WTC11 (cell line): ENCODE measurements at regions not wholly inside any gene's neighbourhood (a gene's known extent, or its start where the extent isn't known, plus 50 kb on each side); places are given as distances from the start of the nearest gene placed in this dataset.

Experiments used
- ATAC-seq: fragments of 200-7000 bp; cut with Tn5 transposase; 2 replicates; pipeline ENCODE4 v1.10.0; 2021; ENCODE audit warnings: mild to moderate bottlenecking, moderate library complexity
- CTCF ChIA-PET: fragments of 300-600 bp; sonication (Branson Sonifier 250); formaldehyde crosslinking; loops from one replicate; lab custom pipeline; 2021; ENCODE audit warnings: antibody characterized with exemption; lab: Charles Lee
- POLR2A ChIA-PET: fragments of 350-600 bp; sonication (Branson Sonifier 250); formaldehyde crosslinking; loops from one replicate; lab custom pipeline; 2021; ENCODE audit warnings: antibody characterized with exemption; lab: Charles Lee
- DNase-seq: peaks from one replicate; pipeline ENCODE4 v3.0.0; 2021; ENCODE audit warnings: low spot score
- H3K27ac Mint-ChIP-seq: 2 replicates; pipeline ENCODE4 v1.8.0; 2021; ENCODE audit warnings: mixed read lengths
- H3K27me3 Mint-ChIP-seq: 2 replicates; pipeline ENCODE4 v1.8.0; 2021; ENCODE audit warnings: low read depth, mild to moderate bottlenecking, moderate library complexity, mixed read lengths
- H3K36me3 Mint-ChIP-seq: 2 replicates; pipeline ENCODE4 v1.8.0; 2021; ENCODE audit warnings: mixed read lengths
- H3K4me1 Mint-ChIP-seq: 2 replicates; pipeline ENCODE4 v1.8.0; 2022; ENCODE audit warnings: mixed read lengths
- H3K4me3 Mint-ChIP-seq: 2 replicates; pipeline ENCODE4 v1.8.0; 2021; ENCODE audit warnings: mild to moderate bottlenecking, moderate library complexity, mixed read lengths
- H3K9me3 Mint-ChIP-seq: 2 replicates; pipeline ENCODE4 v1.8.0; 2021; ENCODE audit warnings: mixed read lengths
- CREM ChIP-seq: sonication (generic); formaldehyde crosslinking; IDR thresholded peaks from 2 replicates; pipeline ENCODE4 v1.8.1; 2022; ENCODE audit warnings: mild to moderate bottlenecking, missing genetic modification reagents, moderate library complexity
- E2F5 ChIP-seq: sonication (generic); formaldehyde crosslinking; IDR thresholded peaks from 2 replicates; pipeline ENCODE4 v1.8.1; 2022; ENCODE audit warnings: mild to moderate bottlenecking, moderate library complexity, missing genetic modification reagents
- ESRRA ChIP-seq: sonication (generic); formaldehyde crosslinking; IDR thresholded peaks from 2 replicates; pipeline ENCODE4 v1.8.1; 2022; ENCODE audit warnings: mild to moderate bottlenecking, missing genetic modification reagents, borderline replicate concordance
- FOXJ3 ChIP-seq: sonication (generic); formaldehyde crosslinking; IDR thresholded peaks from 2 replicates; pipeline ENCODE4 v1.9.0; 2021; ENCODE audit warnings: missing genetic modification reagents, mild to moderate bottlenecking, borderline replicate concordance
- HMGA2 ChIP-seq: fragments of 250-450 bp; sonication (Bioruptor Pico); IDR thresholded peaks from 2 replicates; pipeline ENCODE4 v1.4.0; 2021; ENCODE audit warnings: mild to moderate bottlenecking, moderate library complexity
- HMGXB4 ChIP-seq: sonication (generic); formaldehyde crosslinking; IDR thresholded peaks from 2 replicates; pipeline ENCODE4 v1.8.1; 2023; ENCODE audit warnings: mild to moderate bottlenecking, moderate library complexity, missing genetic modification reagents
- JUN ChIP-seq: sonication (generic); formaldehyde crosslinking; IDR thresholded peaks from 2 replicates; pipeline ENCODE4 v1.8.0; 2023; ENCODE audit warnings: mild to moderate bottlenecking, missing genetic modification reagents
- KAT7 ChIP-seq: sonication (generic); formaldehyde crosslinking; IDR thresholded peaks from 2 replicates; pipeline ENCODE4 v1.8.1; 2023; ENCODE audit warnings: missing genetic modification reagents, mild to moderate bottlenecking, borderline replicate concordance
- MXD4 ChIP-seq: fragments of 250-450 bp; sonication (Bioruptor Pico); IDR thresholded peaks from 2 replicates; pipeline ENCODE4 v1.8.0; 2021; ENCODE audit warnings: mild to moderate bottlenecking, moderate library complexity, borderline replicate concordance
- PRRX2 ChIP-seq: fragments of 250-450 bp; sonication (Bioruptor Pico); IDR thresholded peaks from 2 replicates; pipeline ENCODE4 v1.8.0; 2021; ENCODE audit warnings: mild to moderate bottlenecking
- RELA ChIP-seq: sonication (generic); formaldehyde crosslinking; IDR thresholded peaks from 2 replicates; pipeline ENCODE4 v1.8.1; 2022; ENCODE audit warnings: missing genetic modification reagents, mild to moderate bottlenecking, borderline replicate concordance
- RORB ChIP-seq: fragments of 250-450 bp; sonication (Bioruptor Pico); IDR thresholded peaks from 2 replicates; pipeline ENCODE4 v1.9.0; 2021; ENCODE audit warnings: mild to moderate bottlenecking
- SMAD3 ChIP-seq: sonication (generic); formaldehyde crosslinking; IDR thresholded peaks from 2 replicates; pipeline ENCODE4 v1.8.0; 2022; ENCODE audit warnings: missing genetic modification reagents, mild to moderate bottlenecking, borderline replicate concordance
- SMAD4 ChIP-seq: sonication (generic); formaldehyde crosslinking; IDR thresholded peaks from 2 replicates; pipeline ENCODE4 v1.8.0; 2022; ENCODE audit warnings: mild to moderate bottlenecking, missing genetic modification reagents
- SOX15 ChIP-seq: fragments of 250-450 bp; sonication (Bioruptor Pico); IDR thresholded peaks from 2 replicates; pipeline ENCODE4 v1.9.0; 2021; ENCODE audit warnings: mild to moderate bottlenecking
- SP1 ChIP-seq: sonication (generic); formaldehyde crosslinking; conservative IDR thresholded peaks from 2 replicates; pipeline ENCODE4 v1.8.1; 2022; ENCODE audit warnings: missing genetic modification reagents
- STAT6 ChIP-seq: sonication (generic); formaldehyde crosslinking; conservative IDR thresholded peaks from 2 replicates; pipeline ENCODE4 v1.8.1; 2023; ENCODE audit warnings: mild to moderate bottlenecking, low read depth, missing genetic modification reagents, moderate library complexity
- TEAD1 ChIP-seq: sonication (generic); formaldehyde crosslinking; IDR thresholded peaks from 2 replicates; pipeline ENCODE4 v1.8.0; 2022; ENCODE audit warnings: mild to moderate bottlenecking, missing genetic modification reagents
- ZNF219 ChIP-seq: sonication (generic); formaldehyde crosslinking; IDR thresholded peaks from 2 replicates; pipeline ENCODE4 v1.8.0; 2023; ENCODE audit warnings: missing genetic modification reagents, mild to moderate bottlenecking, borderline replicate concordance
- TF ChIP-seq, protein P1 (sequence below): sonication (generic); formaldehyde crosslinking; IDR thresholded peaks from 2 replicates; pipeline ENCODE4 v1.8.1; 2022; ENCODE audit warnings: low read depth, missing genetic modification reagents, borderline replicate concordance
- TF ChIP-seq, protein P2 (sequence below): sonication (generic); formaldehyde crosslinking; IDR thresholded peaks from 2 replicates; pipeline ENCODE4 v1.8.0; 2023; ENCODE audit warnings: missing genetic modification reagents
- TF ChIP-seq, protein P3 (sequence below): fragments of 200-600 bp; IDR thresholded peaks from 2 replicates; pipeline ENCODE4 v1.8.0; 2022; ENCODE audit warnings: antibody characterized with exemption
- TF ChIP-seq, protein P4 (sequence below): sonication (generic); formaldehyde crosslinking; IDR thresholded peaks from 2 replicates; pipeline ENCODE4 v1.8.1; 2022; ENCODE audit warnings: mild to moderate bottlenecking, missing genetic modification reagents, moderate library complexity, borderline replicate concordance
- TF ChIP-seq, protein P5 (sequence below): sonication (generic); formaldehyde crosslinking; IDR thresholded peaks from 2 replicates; pipeline ENCODE4 v1.8.0; 2022; ENCODE audit warnings: mild to moderate bottlenecking, missing genetic modification reagents
- TF ChIP-seq, protein P6 (sequence below): sonication (generic); formaldehyde crosslinking; IDR thresholded peaks from 2 replicates; pipeline ENCODE4 v1.8.0; 2022; ENCODE audit warnings: mild to moderate bottlenecking, missing genetic modification reagents

GRCh38 chr1:212205006-212205405, 80.2 kb upstream of the PPP2R5A start:
- DNase-seq (no peak), ATAC-seq (no peak)
- Mint-ChIP-seq H3K4me1 (peaks cover 14% of the 10 kb centered on the region), H3K4me3 (no peak overlapping the region), H3K27me3 (no peaks in the 10 kb centered on the region), H3K27ac (no peak overlapping the region), H3K36me3 (no peaks in the 10 kb centered on the region), H3K9me3 (peaks cover 4% of the 10 kb centered on the region; the same call in 1 of the 2 replicates)
- POLR2A ChIA-PET: no interaction called here
- TF ChIP-seq SMAD4: no peak
- no peak for TF ChIP-seq E2F5
- TF ChIP-seq STAT6 (CRISPR knock-in tag): no peak
- no peak for TF ChIP-seq HMGA2
- no peak for TF ChIP-seq ZNF219 (CRISPR knock-in tag)
- no peak for TF ChIP-seq MXD4
- TF ChIP-seq, protein P1, sequence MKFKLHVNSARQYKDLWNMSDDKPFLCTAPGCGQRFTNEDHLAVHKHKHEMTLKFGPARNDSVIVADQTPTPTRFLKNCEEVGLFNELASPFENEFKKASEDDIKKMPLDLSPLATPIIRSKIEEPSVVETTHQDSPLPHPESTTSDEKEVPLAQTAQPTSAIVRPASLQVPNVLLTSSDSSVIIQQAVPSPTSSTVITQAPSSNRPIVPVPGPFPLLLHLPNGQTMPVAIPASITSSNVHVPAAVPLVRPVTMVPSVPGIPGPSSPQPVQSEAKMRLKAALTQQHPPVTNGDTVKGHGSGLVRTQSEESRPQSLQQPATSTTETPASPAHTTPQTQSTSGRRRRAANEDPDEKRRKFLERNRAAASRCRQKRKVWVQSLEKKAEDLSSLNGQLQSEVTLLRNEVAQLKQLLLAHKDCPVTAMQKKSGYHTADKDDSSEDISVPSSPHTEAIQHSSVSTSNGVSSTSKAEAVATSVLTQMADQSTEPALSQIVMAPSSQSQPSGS (CRISPR knock-in tag): no peak
- no peak for TF ChIP-seq SOX15
- TF ChIP-seq RELA (CRISPR knock-in tag): no peak
- no peak for TF ChIP-seq RORB (CRISPR knock-in tag)
- TF ChIP-seq HMGXB4 (CRISPR knock-in tag): no peak
- TF ChIP-seq SP1 (CRISPR knock-in tag): no peak
- no peak for TF ChIP-seq PRRX2 (CRISPR knock-in tag)
- TF ChIP-seq TEAD1 (CRISPR knock-in tag): no peak
- no peak for TF ChIP-seq ESRRA (CRISPR knock-in tag)
- no peak for TF ChIP-seq JUN
- CTCF ChIA-PET: no interaction called here

DNA sequence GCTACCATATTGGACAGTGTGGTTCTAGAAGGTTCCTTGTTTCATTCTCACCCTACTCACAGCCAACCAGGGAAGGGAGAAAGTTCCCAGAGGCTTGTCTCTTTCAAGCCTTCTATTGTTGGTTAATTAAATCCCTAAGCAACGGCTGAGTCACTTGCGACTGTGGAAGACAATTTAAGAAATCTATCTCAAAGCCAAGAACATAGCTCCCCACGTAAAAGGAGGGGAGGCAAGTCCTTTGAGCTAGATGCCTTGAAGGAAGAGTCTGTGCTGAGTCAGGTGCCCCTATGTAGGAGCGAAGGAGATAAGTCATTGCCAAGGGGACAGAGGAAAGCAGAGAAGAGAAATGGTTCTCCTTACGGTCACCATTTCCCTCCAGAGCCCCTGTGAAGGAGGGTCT, 79.4 kb upstream of the PPP2R5A start:
- Mint-ChIP-seq H3K4me1 (peaks cover 14% of the 10 kb centered on the region), H3K36me3 (no peaks in the 10 kb centered on the region), H3K27me3 (no peaks in the 10 kb centered on the region), H3K9me3 (peaks cover 3% of the 10 kb centered on the region; the same call in 1 of the 2 replicates), H3K27ac (no peak overlapping the region), H3K4me3 (no peak overlapping the region)
- ATAC-seq (no peak), DNase-seq (no peak)
- ChIA-PET CTCF (interaction anchor here (1.3 kb wide), 1 partner anchor 85 kb away, joined by 3 read pairs; no protein-coding TSS in a partner anchor), POLR2A (no interaction called here)
- TF ChIP-seq, protein P2, sequence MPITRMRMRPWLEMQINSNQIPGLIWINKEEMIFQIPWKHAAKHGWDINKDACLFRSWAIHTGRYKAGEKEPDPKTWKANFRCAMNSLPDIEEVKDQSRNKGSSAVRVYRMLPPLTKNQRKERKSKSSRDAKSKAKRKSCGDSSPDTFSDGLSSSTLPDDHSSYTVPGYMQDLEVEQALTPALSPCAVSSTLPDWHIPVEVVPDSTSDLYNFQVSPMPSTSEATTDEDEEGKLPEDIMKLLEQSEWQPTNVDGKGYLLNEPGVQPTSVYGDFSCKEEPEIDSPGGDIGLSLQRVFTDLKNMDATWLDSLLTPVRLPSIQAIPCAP: no peak
- TF ChIP-seq, protein P3, sequence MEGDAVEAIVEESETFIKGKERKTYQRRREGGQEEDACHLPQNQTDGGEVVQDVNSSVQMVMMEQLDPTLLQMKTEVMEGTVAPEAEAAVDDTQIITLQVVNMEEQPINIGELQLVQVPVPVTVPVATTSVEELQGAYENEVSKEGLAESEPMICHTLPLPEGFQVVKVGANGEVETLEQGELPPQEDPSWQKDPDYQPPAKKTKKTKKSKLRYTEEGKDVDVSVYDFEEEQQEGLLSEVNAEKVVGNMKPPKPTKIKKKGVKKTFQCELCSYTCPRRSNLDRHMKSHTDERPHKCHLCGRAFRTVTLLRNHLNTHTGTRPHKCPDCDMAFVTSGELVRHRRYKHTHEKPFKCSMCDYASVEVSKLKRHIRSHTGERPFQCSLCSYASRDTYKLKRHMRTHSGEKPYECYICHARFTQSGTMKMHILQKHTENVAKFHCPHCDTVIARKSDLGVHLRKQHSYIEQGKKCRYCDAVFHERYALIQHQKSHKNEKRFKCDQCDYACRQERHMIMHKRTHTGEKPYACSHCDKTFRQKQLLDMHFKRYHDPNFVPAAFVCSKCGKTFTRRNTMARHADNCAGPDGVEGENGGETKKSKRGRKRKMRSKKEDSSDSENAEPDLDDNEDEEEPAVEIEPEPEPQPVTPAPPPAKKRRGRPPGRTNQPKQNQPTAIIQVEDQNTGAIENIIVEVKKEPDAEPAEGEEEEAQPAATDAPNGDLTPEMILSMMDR: no peak
- no peak for TF ChIP-seq KAT7 (CRISPR knock-in tag)
- TF ChIP-seq, protein P4, sequence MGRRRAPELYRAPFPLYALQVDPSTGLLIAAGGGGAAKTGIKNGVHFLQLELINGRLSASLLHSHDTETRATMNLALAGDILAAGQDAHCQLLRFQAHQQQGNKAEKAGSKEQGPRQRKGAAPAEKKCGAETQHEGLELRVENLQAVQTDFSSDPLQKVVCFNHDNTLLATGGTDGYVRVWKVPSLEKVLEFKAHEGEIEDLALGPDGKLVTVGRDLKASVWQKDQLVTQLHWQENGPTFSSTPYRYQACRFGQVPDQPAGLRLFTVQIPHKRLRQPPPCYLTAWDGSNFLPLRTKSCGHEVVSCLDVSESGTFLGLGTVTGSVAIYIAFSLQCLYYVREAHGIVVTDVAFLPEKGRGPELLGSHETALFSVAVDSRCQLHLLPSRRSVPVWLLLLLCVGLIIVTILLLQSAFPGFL (CRISPR knock-in tag): no peak
- TF ChIP-seq CREM: no peak
- TF ChIP-seq, protein P5, sequence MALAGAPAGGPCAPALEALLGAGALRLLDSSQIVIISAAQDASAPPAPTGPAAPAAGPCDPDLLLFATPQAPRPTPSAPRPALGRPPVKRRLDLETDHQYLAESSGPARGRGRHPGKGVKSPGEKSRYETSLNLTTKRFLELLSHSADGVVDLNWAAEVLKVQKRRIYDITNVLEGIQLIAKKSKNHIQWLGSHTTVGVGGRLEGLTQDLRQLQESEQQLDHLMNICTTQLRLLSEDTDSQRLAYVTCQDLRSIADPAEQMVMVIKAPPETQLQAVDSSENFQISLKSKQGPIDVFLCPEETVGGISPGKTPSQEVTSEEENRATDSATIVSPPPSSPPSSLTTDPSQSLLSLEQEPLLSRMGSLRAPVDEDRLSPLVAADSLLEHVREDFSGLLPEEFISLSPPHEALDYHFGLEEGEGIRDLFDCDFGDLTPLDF: no peak
- no peak for TF ChIP-seq MXD4
- no peak for TF ChIP-seq SMAD3
- TF ChIP-seq FOXJ3 (CRISPR knock-in tag): no peak
- TF ChIP-seq, protein P6, sequence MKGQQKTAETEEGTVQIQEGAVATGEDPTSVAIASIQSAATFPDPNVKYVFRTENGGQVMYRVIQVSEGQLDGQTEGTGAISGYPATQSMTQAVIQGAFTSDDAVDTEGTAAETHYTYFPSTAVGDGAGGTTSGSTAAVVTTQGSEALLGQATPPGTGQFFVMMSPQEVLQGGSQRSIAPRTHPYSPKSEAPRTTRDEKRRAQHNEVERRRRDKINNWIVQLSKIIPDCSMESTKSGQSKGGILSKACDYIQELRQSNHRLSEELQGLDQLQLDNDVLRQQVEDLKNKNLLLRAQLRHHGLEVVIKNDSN: no peak
